ENCODE measurements at regions not wholly inside any gene's neighbourhood (a gene's known extent, or its start where the extent isn't known, plus 50 kb on each side); places are given as distances from the start of the nearest gene placed in this dataset.

- H3K9me3 ChIP-seq (ENCODE audit: control insufficient read depth, insufficient read depth, low read length): no peaks in the 10 kb centered on the region
Observed at GRCh38 chr4:177547985-177548384, 105.7 kb upstream of the AGA start.

DNA sequence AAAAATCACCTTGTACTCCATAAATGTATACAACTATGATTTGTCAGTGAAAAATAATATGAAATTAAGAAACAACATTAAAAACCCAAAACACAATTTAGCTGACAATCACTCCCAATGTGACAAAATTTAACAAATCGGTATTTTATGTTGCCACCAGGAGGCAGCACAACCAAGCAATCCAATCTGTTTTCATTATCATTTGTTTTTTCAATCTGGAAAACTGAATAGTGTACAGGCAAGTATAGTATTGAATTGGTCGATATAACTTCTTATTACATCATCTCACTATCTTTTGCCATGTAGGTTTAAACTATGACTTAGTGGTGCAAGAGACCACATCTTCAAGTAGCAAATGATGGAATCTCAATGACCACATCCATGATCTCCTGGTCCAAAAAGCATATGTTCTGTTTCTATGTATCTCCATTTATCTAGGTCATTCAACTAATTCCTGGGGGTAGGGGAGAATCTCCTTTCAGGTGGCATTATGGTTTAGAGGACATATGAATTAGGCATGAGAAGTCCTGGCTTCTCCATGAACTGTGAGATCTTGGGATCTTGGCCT, 112.9 kb upstream of the AGA start:
- no peaks in the 10 kb centered on the region for H3K36me3 ChIP-seq (ENCODE audit: insufficient read depth, low read length)
- H3K4me1 ChIP-seq (ENCODE audit: insufficient read depth, low read length): peaks cover 11% of the 10 kb centered on the region
- H3K9ac ChIP-seq (ENCODE audit: low read depth, low read length): no peak overlapping the region
- no peaks in the 10 kb centered on the region for H3K9me3 ChIP-seq (ENCODE audit: control insufficient read depth, insufficient read depth, low read length)

More at GRCh38 chr4:177547985-177548384, 105.7 kb upstream of the AGA start:
- Histone ChIP-seq H3K4me1 (ENCODE audit: insufficient read depth, low read length) (no peaks in the 10 kb centered on the region), H3K9ac (ENCODE audit: low read depth, low read length) (no peak overlapping the region), H3K36me3 (ENCODE audit: insufficient read depth, low read length) (no peaks in the 10 kb centered on the region)

GRCh38 chr4:177557416-177557815, 115.2 kb upstream of the AGA start:
- Histone ChIP-seq H3K9ac (ENCODE audit: low read depth, low read length) (no peak overlapping the region), H3K9me3 (ENCODE audit: control insufficient read depth, insufficient read depth, low read length) (no peaks in the 10 kb centered on the region), H3K4me1 (ENCODE audit: insufficient read depth, low read length) (peaks cover 11% of the 10 kb centered on the region), H3K36me3 (ENCODE audit: insufficient read depth, low read length) (no peaks in the 10 kb centered on the region)

DNA sequence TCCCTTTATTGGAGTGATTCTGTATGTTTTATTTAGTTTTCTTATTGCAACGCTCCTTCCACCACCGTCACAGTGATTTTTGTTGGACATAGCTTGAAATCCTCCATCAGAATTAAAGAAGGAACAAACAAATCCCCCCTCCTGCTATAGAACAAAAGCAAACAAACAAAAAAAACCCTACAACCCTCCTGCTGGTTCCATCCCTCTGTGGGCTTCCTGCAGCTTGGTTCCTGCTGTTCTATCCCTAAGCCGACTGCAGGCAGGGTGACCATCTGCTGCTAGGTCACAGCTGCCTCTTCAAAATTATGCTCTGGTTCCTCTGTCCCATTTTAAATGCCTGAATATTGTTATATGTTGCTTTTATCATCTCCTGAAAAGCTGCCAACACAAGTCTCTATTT, 116.8 kb upstream of the AGA start:
- Histone ChIP-seq H3K9ac (ENCODE audit: low read depth, low read length) (no peak overlapping the region), H3K4me1 (ENCODE audit: insufficient read depth, low read length) (peaks cover 11% of the 10 kb centered on the region), H3K9me3 (ENCODE audit: control insufficient read depth, insufficient read depth, low read length) (no peaks in the 10 kb centered on the region), H3K36me3 (ENCODE audit: insufficient read depth, low read length) (no peaks in the 10 kb centered on the region)

DNA sequence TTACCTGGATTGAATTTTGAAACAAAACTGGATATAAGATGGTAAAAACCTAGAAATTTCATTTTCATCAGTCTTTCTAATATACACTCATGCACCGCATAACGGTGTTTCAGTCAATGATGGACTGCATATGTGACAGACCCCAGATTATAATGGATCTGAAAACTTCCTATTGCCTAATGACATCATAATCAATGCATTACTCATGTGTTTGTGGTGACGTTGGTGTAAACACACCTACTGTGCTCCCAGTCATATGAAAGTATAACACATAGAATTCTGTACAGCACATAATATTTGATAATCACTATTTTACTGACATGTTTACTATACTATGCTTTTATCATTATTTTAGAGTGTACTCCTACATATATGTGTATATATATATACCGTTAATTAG, 119.9 kb upstream of the AGA start:
- H3K4me1 ChIP-seq (ENCODE audit: insufficient read depth, low read length): peaks cover 11% of the 10 kb centered on the region

GRCh38 chr4:177562859-177563258, 120.6 kb upstream of the AGA start:
- Histone ChIP-seq H3K9ac (ENCODE audit: low read depth, low read length) (no peak overlapping the region), H3K4me1 (ENCODE audit: insufficient read depth, low read length) (peaks cover 11% of the 10 kb centered on the region), H3K36me3 (ENCODE audit: insufficient read depth, low read length) (0 out of 2 replicates have a peak, but pooled peaks cover 4% of the 10 kb centered on the region), H3K9me3 (ENCODE audit: control insufficient read depth, insufficient read depth, low read length) (no peaks in the 10 kb centered on the region)

More for the DNA sequence above, 119.9 kb upstream of the AGA start:
- H3K36me3 ChIP-seq (ENCODE audit: insufficient read depth, low read length): 0 out of 2 replicates have a peak, but pooled peaks cover 4% of the 10 kb centered on the region
- H3K9me3 ChIP-seq (ENCODE audit: control insufficient read depth, insufficient read depth, low read length): no peaks in the 10 kb centered on the region
- no peak overlapping the region for H3K9ac ChIP-seq (ENCODE audit: low read depth, low read length)

GRCh38 chr4:177566691-177567090, 124.5 kb upstream of the AGA start:
- Histone ChIP-seq H3K4me1 (ENCODE audit: insufficient read depth, low read length) (peaks cover 6% of the 10 kb centered on the region), H3K36me3 (ENCODE audit: insufficient read depth, low read length) (0 out of 2 replicates have a peak, but pooled peaks cover 4% of the 10 kb centered on the region), H3K9ac (ENCODE audit: low read depth, low read length) (no peak overlapping the region), H3K9me3 (ENCODE audit: control insufficient read depth, insufficient read depth, low read length) (no peaks in the 10 kb centered on the region)

GRCh38 chr4:177568931-177569330, 126.7 kb upstream of the AGA start:
- Histone ChIP-seq H3K36me3 (ENCODE audit: insufficient read depth, low read length) (0 out of 2 replicates have a peak, but pooled peaks cover 4% of the 10 kb centered on the region), H3K4me1 (ENCODE audit: insufficient read depth, low read length) (peaks cover 8% of the 10 kb centered on the region), H3K9ac (ENCODE audit: low read depth, low read length) (no peak overlapping the region), H3K9me3 (ENCODE audit: control insufficient read depth, insufficient read depth, low read length) (no peaks in the 10 kb centered on the region)

DNA sequence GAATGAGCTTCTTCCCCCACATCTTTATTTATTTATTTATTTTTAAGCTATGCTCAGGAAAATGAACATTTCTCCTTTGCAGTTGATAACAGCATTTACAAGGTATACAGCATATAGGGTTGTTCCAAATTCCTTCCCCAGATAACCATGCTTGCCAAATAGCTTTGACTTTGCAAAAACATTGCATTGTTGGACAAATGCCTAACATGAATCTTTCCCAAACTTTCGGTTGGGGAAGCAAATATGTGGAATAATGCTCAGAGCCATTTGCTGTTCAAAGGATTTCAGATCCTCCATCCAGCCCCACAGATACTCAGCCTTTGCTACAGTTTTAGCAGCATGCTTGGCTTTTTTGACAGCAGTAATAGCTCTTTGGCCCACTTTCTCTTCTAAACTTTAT, 127.2 kb upstream of the AGA start:
- no peaks in the 10 kb centered on the region for H3K9me3 ChIP-seq (ENCODE audit: control insufficient read depth, insufficient read depth, low read length)
- H3K36me3 ChIP-seq (ENCODE audit: insufficient read depth, low read length): 0 out of 2 replicates have a peak, but pooled peaks cover 4% of the 10 kb centered on the region
- no peak overlapping the region for H3K9ac ChIP-seq (ENCODE audit: low read depth, low read length)
- H3K4me1 ChIP-seq (ENCODE audit: insufficient read depth, low read length): peaks cover 10% of the 10 kb centered on the region

DNA sequence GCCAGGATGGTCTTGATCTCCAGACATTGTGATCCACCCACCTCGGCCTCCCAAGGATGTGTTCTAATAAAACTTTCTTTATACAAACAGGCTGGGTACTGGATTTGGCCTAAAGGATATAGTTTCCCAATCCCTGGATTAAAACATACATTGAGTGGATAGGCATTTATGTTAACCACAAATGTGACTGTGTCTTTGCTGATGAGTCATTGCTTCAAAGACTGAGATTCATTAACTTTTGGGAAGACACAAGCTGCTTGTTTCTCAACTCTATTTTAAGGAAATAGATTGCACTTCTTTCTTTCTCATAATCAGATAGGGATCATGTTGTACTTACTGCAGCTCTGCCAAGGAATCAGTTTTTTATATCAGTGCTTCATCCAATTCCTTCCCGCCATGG, 131.3 kb upstream of the AGA start:
- Histone ChIP-seq H3K4me1 (ENCODE audit: insufficient read depth, low read length) (peaks cover 10% of the 10 kb centered on the region), H3K36me3 (ENCODE audit: insufficient read depth, low read length) (no peaks in the 10 kb centered on the region), H3K9me3 (ENCODE audit: control insufficient read depth, insufficient read depth, low read length) (no peaks in the 10 kb centered on the region), H3K9ac (ENCODE audit: low read depth, low read length) (no peak overlapping the region)

DNA sequence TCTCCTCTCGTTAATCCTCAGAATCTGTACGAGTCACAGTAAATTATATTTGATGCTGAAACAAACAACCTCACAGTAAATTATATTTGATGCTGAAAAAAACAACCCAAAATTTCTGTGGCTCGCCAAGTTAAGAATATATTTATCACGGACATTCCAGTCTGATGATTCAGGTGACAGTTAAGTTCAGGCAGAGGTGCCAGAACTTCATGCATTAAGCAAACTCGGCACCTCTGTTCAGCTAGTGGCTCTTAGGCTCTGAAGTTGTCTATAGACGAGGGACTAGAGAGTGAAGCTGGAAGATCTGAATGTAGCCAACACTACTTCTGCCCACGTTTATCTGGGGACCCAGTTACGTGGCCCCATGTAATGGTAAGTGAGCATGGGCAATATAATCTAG, 132.2 kb upstream of the AGA start:
- Histone ChIP-seq H3K9me3 (ENCODE audit: control insufficient read depth, insufficient read depth, low read length) (no peaks in the 10 kb centered on the region), H3K36me3 (ENCODE audit: insufficient read depth, low read length) (no peaks in the 10 kb centered on the region), H3K4me1 (ENCODE audit: insufficient read depth, low read length) (peaks cover 9% of the 10 kb centered on the region), H3K9ac (ENCODE audit: low read depth, low read length) (no peak overlapping the region)

DNA sequence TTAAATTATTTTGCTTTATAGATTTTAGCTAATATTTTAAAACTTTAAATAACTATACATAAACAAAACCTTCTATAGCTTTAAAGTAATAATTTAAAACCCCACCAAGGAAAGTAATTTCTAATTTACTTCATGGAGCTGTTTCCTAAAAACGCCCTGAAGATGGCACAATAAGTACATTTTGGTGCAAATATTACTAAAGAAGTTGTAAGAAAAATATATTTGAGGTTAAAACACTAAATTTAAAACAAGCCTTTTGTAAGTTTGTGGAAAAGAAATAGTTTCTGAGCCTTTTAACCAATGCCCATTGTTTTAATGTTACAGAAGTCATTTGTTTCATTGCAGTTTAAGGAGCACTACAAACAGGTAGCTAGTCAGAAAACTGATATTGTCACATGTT, 137.4 kb upstream of the AGA start:
- Histone ChIP-seq H3K9me3 (ENCODE audit: control insufficient read depth, insufficient read depth, low read length) (no peaks in the 10 kb centered on the region), H3K9ac (ENCODE audit: low read depth, low read length) (no peak overlapping the region), H3K4me1 (ENCODE audit: insufficient read depth, low read length) (no peaks in the 10 kb centered on the region; the same call in 1 of the 2 replicates), H3K36me3 (ENCODE audit: insufficient read depth, low read length) (no peaks in the 10 kb centered on the region)

- Histone ChIP-seq H3K4me1 (ENCODE audit: insufficient read depth, low read length) (no peaks in the 10 kb centered on the region), H3K9me3 (ENCODE audit: control insufficient read depth, insufficient read depth, low read length) (no peaks in the 10 kb centered on the region), H3K9ac (ENCODE audit: low read depth, low read length) (no peak overlapping the region), H3K36me3 (ENCODE audit: insufficient read depth, low read length) (no peaks in the 10 kb centered on the region)
Observed at GRCh38 chr4:177582992-177583391, 140.8 kb upstream of the AGA start.

DNA sequence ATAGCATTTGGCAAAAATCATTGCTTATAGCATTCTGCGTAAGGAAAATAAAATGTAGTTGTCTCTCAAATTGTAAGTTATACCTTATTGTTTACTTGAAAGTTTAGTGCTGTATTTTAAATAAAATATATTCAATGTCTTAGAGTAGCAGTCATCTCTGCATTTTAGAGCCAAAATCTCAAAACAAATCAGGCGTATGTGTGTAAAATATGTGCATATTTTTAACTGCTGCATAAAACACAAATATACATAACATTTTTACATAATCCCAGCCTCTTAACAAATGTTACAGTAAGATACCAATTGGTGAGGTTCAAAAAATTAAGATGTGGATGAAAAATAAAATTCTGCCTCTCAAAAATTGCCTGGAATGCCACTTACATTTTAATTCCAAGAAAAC, 145.8 kb upstream of the AGA start:
- Histone ChIP-seq H3K36me3 (ENCODE audit: insufficient read depth, low read length) (no peaks in the 10 kb centered on the region), H3K9ac (ENCODE audit: low read depth, low read length) (no peak overlapping the region), H3K4me1 (ENCODE audit: insufficient read depth, low read length) (0 out of 2 replicates have a peak, but pooled peaks cover 4% of the 10 kb centered on the region), H3K9me3 (ENCODE audit: control insufficient read depth, insufficient read depth, low read length) (no peaks in the 10 kb centered on the region)

- Histone ChIP-seq H3K9me3 (ENCODE audit: control insufficient read depth, insufficient read depth, low read length) (no peaks in the 10 kb centered on the region), H3K4me1 (ENCODE audit: insufficient read depth, low read length) (peaks cover 19% of the 10 kb centered on the region), H3K36me3 (ENCODE audit: insufficient read depth, low read length) (no peaks in the 10 kb centered on the region), H3K9ac (ENCODE audit: low read depth, low read length) (no peak overlapping the region)
Observed at GRCh38 chr4:177595386-177595785, 153.1 kb upstream of the AGA start.
